Sigmoid colon (tissue), 6 donors: ENCODE measurements at regions not wholly inside any gene's neighbourhood (a gene's known extent, or its start where the extent isn't known, plus 50 kb on each side); places are given as distances from the start of the nearest gene placed in this dataset.
A peak's percentile ranks its signal among the peaks of the same experiment; 100 is the strongest.

Source experiments
- DNase-seq: peaks from one replicate; pipeline ENCODE4 v3.0.0-alpha.2; 2019
- H3K27ac ChIP-seq, 4 donors: fragments of 200-600 bp; sonication (generic); one replicate each; pipeline ENCODE4 v1.5.1; 2016 to 2019; ENCODE audit warnings: mild to moderate bottlenecking in 1 of 4
- H3K27me3 ChIP-seq, 3 donors: fragments of 200-600 bp; sonication (generic); one replicate each; pipeline ENCODE4 v1.5.1; 2019; ENCODE audit warnings: mild to moderate bottlenecking in 1 of 3
- H3K36me3 ChIP-seq, 4 donors: fragments of 200-600 bp; sonication (generic); one replicate each; pipeline ENCODE4 v1.5.1; 2016 to 2019
- H3K4me1 ChIP-seq, 4 donors: fragments of 200-600 bp; sonication (generic); one replicate each; pipeline ENCODE4 v1.5.1; 2017 to 2019
- H3K4me3 ChIP-seq, 4 donors: fragments of 200-600 bp; sonication (generic); one replicate each; pipeline ENCODE4 v1.5.1; 2017 to 2019; ENCODE audit warnings: mild to moderate bottlenecking in 2 of 4, moderate library complexity in 1 of 4
- H3K9me3 ChIP-seq, 4 donors: fragments of 200-600 bp in 3 of 4; sonication (generic) in 3 of 4; one replicate each; pipeline versions ENCODE4 v1.5.1 to v1.6.1; 2013 to 2019
- CTCF ChIP-seq, 4 experiments: fragments of 450-650 bp in 3 of 4; fragments of 200-600 bp in 1 of 4; IDR thresholded peaks; one replicate each; pipeline ENCODE4 v1.5.1; 2016 to 2019; ENCODE audit warnings: antibody characterized with exemption in 4 of 4, mild to moderate bottlenecking in 3 of 4, moderate library complexity in 2 of 4
- EP300 ChIP-seq, 4 donors: sonication (generic); formaldehyde crosslinking; IDR thresholded peaks; one replicate each; pipeline ENCODE4 v1.6.1; 2017; ENCODE audit warnings: antibody characterized with exemption in 4 of 4
- POLR2A ChIP-seq, 2 donors: fragments of 450-650 bp; IDR thresholded peaks; one replicate each; pipeline ENCODE4 v1.6.1; 2016; ENCODE audit warnings: antibody characterized with exemption in 2 of 2, mild to moderate bottlenecking in 2 of 2, moderate library complexity in 2 of 2
- POLR2AphosphoS5 ChIP-seq, 4 donors: sonication (generic); formaldehyde crosslinking; IDR thresholded peaks; one replicate each; pipeline ENCODE4 v1.6.1; 2017; ENCODE audit warnings: antibody characterized with exemption in 4 of 4
- WGBS, 2 donors: extraction: QIAGEN DNeasy Blood & Tissue Kit; methylation state at CpG; one replicate each; pipeline ENCODE4 v1.1.7; 2013; 5-methylcytosine and 5-hydroxymethylcytosine counted together
- intact Hi-C: fragments of 100-400 bp; cut with DNase I; formaldehyde crosslinking; loops from one replicate; pipeline ENCODE4 v1.15.1; 2023
- donor health status: healthy with polysubstance abuse.
- donor health status: healthy.

DNA sequence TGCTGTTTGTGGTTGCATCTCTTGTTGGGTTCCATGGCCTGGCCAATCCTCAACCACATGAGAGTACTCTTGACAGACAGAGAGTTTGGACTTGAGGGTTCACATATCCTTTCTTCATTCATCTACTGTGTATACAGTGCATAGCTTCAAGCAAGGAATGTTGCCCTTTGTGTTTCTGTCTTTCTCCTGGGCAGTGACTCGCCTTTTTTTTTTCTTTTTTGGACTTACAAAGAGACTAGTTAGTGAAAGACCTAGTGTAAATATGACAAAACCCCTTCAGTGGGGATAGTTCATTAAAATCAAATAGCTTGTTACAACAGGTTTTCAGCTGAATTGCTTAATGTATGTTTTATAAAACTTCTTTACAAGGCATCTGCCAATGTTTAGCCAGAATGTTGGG lies 290.2 kb downstream of the FGFR2 start:
- Histone ChIP-seq H3K27ac (peak overlapping the region in 1 of 4 donors; percentile 20), H3K4me3 (no peak overlapping the region), H3K9me3 (no peaks in the 10 kb centered on the region), H3K36me3 (no peaks in the 10 kb centered on the region), H3K4me1 (peaks cover 0 to 70% (median 13%) of the 10 kb centered on the region in 4 donors), H3K27me3 (no peaks in the 10 kb centered on the region)
- WGBS, 2 donors: 76 to 91% methylated on average over 1 of the region's 1 CpG
- no peak for TF ChIP-seq POLR2A (IDR thresholded peaks at IDR 0.05)
- intact Hi-C loops: loop anchor here (10.0 kb wide), 2 partner anchors 217 to 363 kb away; no protein-coding TSS in a partner anchor
- DNase-seq: no peak

- no peak for DNase-seq
- no peaks in the 10 kb centered on the region for H3K9me3 ChIP-seq
- H3K4me1 ChIP-seq: peaks cover 0 to 70% (median 16%) of the 10 kb centered on the region in 4 donors
- no peaks in the 10 kb centered on the region for H3K36me3 ChIP-seq
- no peaks in the 10 kb centered on the region for H3K27me3 ChIP-seq
- WGBS, 2 donors: 88 to 96% methylated on average over 3 of the region's 3 CpGs
- peak overlapping the region in 2 of 4 donors; percentile 60 to 82 for H3K27ac ChIP-seq
- H3K4me3 ChIP-seq: no peak overlapping the region
- intact Hi-C loops: loop anchor here (10.0 kb wide), 2 partner anchors 216 to 364 kb away; no protein-coding TSS in a partner anchor
- TF ChIP-seq POLR2A (IDR thresholded peaks at IDR 0.05): no peak
- no peak for TF ChIP-seq POLR2AphosphoS5 (IDR thresholded peaks at IDR 0.05)
- no peak for TF ChIP-seq EP300 (IDR thresholded peaks at IDR 0.05)
- TF ChIP-seq CTCF (IDR thresholded peaks at IDR 0.05): no peak
Observed at GRCh38 chr10:121309164-121309563, 289.1 kb downstream of the FGFR2 start.

DNA sequence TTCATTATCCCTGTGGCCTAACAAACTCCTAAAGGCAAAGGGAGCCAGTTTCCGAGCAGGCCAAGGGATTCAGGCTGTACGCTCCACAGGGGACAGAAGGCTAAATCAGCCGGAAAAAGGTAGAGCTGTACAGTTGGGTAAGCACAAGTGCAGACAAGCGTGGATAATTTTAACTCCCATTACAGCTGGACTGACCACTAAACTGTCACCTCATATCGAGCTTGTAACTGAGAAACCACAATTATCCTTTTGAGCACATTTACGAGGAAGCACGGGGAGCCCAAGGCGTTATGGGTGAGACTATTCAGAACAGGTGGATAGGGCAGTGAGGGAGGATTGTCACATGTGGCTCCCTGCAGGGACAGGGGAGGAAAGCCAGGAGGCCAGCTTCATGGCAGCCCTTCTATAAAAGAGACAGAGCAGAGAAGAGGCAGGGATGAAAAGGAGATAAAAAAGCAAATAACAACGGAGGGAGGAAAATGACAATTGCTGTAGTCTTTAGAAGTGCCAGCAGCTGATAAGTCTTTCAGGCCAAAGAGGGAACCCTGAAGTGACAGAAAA lies 288.0 kb downstream of the FGFR2 start:
- no peaks in the 10 kb centered on the region for H3K9me3 ChIP-seq
- H3K27me3 ChIP-seq: no peaks in the 10 kb centered on the region
- peak overlapping the region in 3 of 4 donors; percentile 54 to 82 (median 60) for H3K27ac ChIP-seq
- 33 to 44% methylated on average over 9 of the region's 9 CpGs for WGBS, 2 donors
- no peaks in the 10 kb centered on the region for H3K36me3 ChIP-seq
- no peak for TF ChIP-seq CTCF (IDR thresholded peaks at IDR 0.05)
- no peak for TF ChIP-seq EP300 (IDR thresholded peaks at IDR 0.05)
- TF ChIP-seq POLR2AphosphoS5 (IDR thresholded peaks at IDR 0.05): no peak
- TF ChIP-seq POLR2A (IDR thresholded peaks at IDR 0.05): no peak
- peaks cover 0 to 60% (median 16%) of the 10 kb centered on the region in 4 donors for H3K4me1 ChIP-seq
- DNase-seq: no peak
- no peak overlapping the region for H3K4me3 ChIP-seq
- intact Hi-C loops: loop anchor here (5.0 kb wide), 1 partner anchor 117 kb away; no protein-coding TSS in a partner anchor

DNA sequence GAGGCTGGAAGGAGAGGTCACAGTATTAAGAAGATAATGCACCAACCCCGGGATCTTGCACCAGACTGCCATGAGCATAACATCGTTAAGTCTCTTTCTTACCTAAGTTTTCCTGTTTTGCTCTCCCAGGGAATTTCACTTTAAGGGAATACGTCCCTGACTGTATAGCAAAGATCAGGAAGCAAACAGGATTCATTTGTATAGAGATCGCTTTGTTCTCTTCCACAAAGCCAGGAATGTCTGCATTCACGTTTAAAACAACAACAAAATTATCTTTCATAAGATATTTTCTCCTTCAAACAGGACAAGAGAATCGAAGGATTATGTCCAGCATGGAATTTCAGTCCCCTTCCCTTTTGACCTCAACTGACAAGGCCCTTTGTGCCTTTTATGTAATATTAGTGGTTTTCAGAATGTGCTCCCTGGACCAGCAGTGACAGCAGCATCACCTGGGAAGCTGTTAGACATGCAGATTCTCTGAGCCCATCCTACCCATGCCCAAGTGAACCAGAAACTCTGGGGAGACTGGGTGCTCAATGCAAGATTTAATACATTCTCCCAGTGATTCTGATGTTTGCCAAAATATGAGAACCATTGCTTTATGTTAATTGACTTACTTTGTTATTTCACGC lies 286.3 kb downstream of the FGFR2 start:
- Histone ChIP-seq H3K4me3 (no peak overlapping the region), H3K36me3 (no peaks in the 10 kb centered on the region), H3K9me3 (no peaks in the 10 kb centered on the region), H3K27ac (peak overlapping the region in 3 of 4 donors; percentile 58 to 82 (median 74)), H3K4me1 (peaks cover 0 to 59% (median 16%) of the 10 kb centered on the region in 4 donors), H3K27me3 (no peaks in the 10 kb centered on the region)
- intact Hi-C loops: loop anchor here (5.0 kb wide), 1 partner anchor 115 kb away; no protein-coding TSS in a partner anchor
- no peak for DNase-seq
- TF ChIP-seq CTCF (IDR thresholded peaks at IDR 0.05): no peak
- TF ChIP-seq EP300 (IDR thresholded peaks at IDR 0.05): no peak
- no peak for TF ChIP-seq POLR2A (IDR thresholded peaks at IDR 0.05)
- TF ChIP-seq POLR2AphosphoS5 (IDR thresholded peaks at IDR 0.05): no peak
- WGBS, 2 donors: 35 to 65% methylated on average over 7 of the region's 7 CpGs

DNA sequence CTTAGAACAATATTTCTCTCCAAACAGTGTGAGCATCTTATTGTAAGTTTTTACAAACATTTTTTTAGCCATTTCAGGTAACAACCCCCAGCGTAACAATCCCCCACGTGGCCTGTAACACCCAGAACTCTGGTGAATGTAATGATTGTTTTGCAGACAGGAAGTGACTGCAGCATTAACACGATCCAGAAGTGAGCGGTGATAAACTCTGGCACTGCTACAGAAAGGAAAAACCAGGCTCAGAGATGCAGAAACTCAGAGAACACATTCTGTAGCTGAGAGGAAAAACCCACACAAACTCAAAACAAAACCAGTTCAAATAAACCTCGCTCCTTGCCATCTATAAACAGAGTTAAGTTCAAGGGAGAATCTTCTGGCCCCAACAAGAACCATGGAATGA lies 285.7 kb downstream of the FGFR2 start:
- WGBS, 2 donors: 13 to 16% methylated on average over 5 of the region's 5 CpGs
- H3K9me3 ChIP-seq: no peaks in the 10 kb centered on the region
- peaks cover 0 to 56% (median 16%) of the 10 kb centered on the region in 4 donors for H3K4me1 ChIP-seq
- H3K27me3 ChIP-seq: no peaks in the 10 kb centered on the region
- H3K27ac ChIP-seq: peak overlapping the region in 3 of 4 donors; percentile 58 to 82 (median 74)
- DNase-seq: no peak
- H3K36me3 ChIP-seq: no peaks in the 10 kb centered on the region
- TF ChIP-seq CTCF (IDR thresholded peaks at IDR 0.05) (no peak), POLR2AphosphoS5 (IDR thresholded peaks at IDR 0.05) (peak in 3 of 4 donors; percentile 57 to 82 (median 81))
- intact Hi-C loops: loop anchor here (5.0 kb wide), 1 partner anchor 115 kb away; no protein-coding TSS in a partner anchor
- no peak overlapping the region for H3K4me3 ChIP-seq
